Hepatocyte (in vitro differentiated cells): ENCODE measurements at regions not wholly inside any gene's neighbourhood (a gene's known extent, or its start where the extent isn't known, plus 50 kb on each side); places are given as distances from the start of the nearest gene placed in this dataset.

Experiments used
- DNase-seq: peaks from one replicate; pipeline ENCODE4 v3.0.0-alpha.2; 2016; ENCODE audit warnings: low spot score
- H2AFZ ChIP-seq: fragments of 200-600 bp; sonication (generic); 2 replicates; pipeline ENCODE4 v1.6.0; 2016; ENCODE audit warnings: antibody characterized with exemption, mild to moderate bottlenecking
- H3K27ac ChIP-seq: fragments of 200-600 bp; sonication (generic); 2 replicates; pipeline ENCODE4 v1.5.1; 2016; ENCODE audit warnings: mild to moderate bottlenecking
- H3K27me3 ChIP-seq: fragments of 200-600 bp; sonication (generic); 2 replicates; pipeline ENCODE4 v1.6.1; 2016
- H3K36me3 ChIP-seq: fragments of 200-600 bp; sonication (generic); replicated peaks from 2 replicates; pipeline ENCODE4 v1.5.1; 2016; ENCODE audit warnings: low read depth; ENCODE audit not compliant: insufficient read depth
- H3K4me1 ChIP-seq: fragments of 200-600 bp; sonication (generic); 2 replicates; pipeline ENCODE4 v1.5.1; 2016; ENCODE audit warnings: mild to moderate bottlenecking, moderate library complexity; ENCODE audit not compliant: insufficient read depth
- H3K4me2 ChIP-seq: fragments of 200-600 bp; sonication (generic); 2 replicates; pipeline ENCODE4 v1.6.0; 2016
- H3K4me3 ChIP-seq: fragments of 200-600 bp; sonication (generic); 2 replicates; pipeline ENCODE4 v1.5.1; 2016; ENCODE audit warnings: mild to moderate bottlenecking
- H3K79me2 ChIP-seq: fragments of 200-600 bp; sonication (generic); 2 replicates; pipeline ENCODE4 v1.6.0; 2017; ENCODE audit warnings: mild to moderate bottlenecking
- H3K9me2 ChIP-seq: fragments of 200-600 bp; sonication (generic); replicated peaks from 2 replicates; pipeline ENCODE4 v1.6.0; 2017; ENCODE audit warnings: mild to moderate bottlenecking; ENCODE audit not compliant: insufficient read depth
- H3K9me3 ChIP-seq: fragments of 200-600 bp; sonication (generic); 2 replicates; pipeline ENCODE4 v1.5.1; 2016; ENCODE audit warnings: low read depth, mild to moderate bottlenecking
- H4K20me1 ChIP-seq: fragments of 200-600 bp; sonication (generic); 2 replicates; pipeline ENCODE4 v1.6.0; 2016; ENCODE audit warnings: mild to moderate bottlenecking; ENCODE audit not compliant: insufficient read depth, poor library complexity, severe bottlenecking
- EZH2 ChIP-seq: fragments of 200-600 bp; sonication (generic); IDR thresholded peaks from 2 replicates; pipeline ENCODE4 v1.6.1; 2016; ENCODE audit warnings: antibody characterized with exemption, mild to moderate bottlenecking, borderline replicate concordance
- EZH2phosphoT487 ChIP-seq: fragments of 200-600 bp; sonication (generic); IDR thresholded peaks from one replicate; pipeline ENCODE4 v1.6.1; 2018; ENCODE audit warnings: antibody characterized with exemption, mild to moderate bottlenecking, low read depth, moderate library complexity; ENCODE audit not compliant: unreplicated experiment, severe bottlenecking
- WGBS: methylation state at CpG from one replicate; pipeline ENCODE4 v1.1.6; 2016; ENCODE audit warnings: low lambda C conversion rate; ENCODE audit errors: missing lambda C conversion rate; 5-methylcytosine and 5-hydroxymethylcytosine counted together
- TF ChIP-seq, protein P1 (sequence below): fragments of 200-600 bp; sonication (generic); IDR thresholded peaks from 2 replicates; pipeline ENCODE4 v1.5.1; 2016; ENCODE audit warnings: antibody characterized with exemption, mild to moderate bottlenecking; ENCODE audit not compliant: poor library complexity

DNA sequence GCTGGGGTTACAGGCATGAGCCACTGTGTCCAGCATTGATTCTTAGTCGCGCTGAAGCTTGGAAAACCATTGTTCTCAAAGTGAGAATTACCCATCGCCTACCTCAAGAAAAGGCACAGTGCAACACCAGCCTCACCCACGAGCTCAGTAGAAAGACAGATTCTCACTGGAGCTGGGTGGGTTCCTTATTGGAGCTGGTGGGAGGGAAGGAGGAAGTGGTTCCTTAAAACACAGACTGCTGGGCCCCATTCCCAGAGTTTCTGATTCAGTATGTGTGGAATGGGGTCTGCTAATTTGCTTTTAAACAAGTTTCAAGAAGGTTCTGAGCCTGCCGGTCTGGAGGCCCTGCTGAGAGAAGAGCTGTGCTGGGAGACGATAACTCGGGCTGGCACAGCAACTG, 264.7 kb downstream of the ENGASE start:
- WGBS = 83% methylated on average over 7 of the region's 7 CpGs

DNA sequence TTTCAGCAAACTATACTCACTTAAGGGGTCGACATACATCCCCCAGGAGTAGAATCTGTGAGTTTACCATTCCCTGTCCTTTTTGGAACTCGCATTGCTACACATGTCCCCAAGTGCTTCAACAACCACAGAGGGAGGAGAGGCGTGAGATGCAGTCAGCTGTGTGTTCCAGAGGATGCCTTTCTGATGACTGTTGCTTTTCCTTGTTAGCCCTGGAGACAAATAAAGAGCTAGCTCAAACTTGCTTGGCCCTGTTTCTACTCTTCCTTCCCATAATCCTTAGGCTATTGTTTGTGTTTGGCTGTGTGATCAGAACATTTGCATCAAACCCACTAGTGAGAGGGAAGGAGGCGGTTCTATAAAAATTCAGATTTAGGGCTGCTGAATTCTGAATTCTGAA, 264.0 kb downstream of the ENGASE start:
- H3K79me2 ChIP-seq = no peaks in the 10 kb centered on the region
- peaks cover 22% of the 10 kb centered on the region for H3K27me3 ChIP-seq
- WGBS = 67% methylated on average over 4 of the region's 4 CpGs
- H3K4me2 ChIP-seq = no peak overlapping the region
- H3K9me3 ChIP-seq = no peaks in the 10 kb centered on the region
- TF ChIP-seq EZH2 (no peak), EZH2phosphoT487 (no peak)
- TF ChIP-seq, protein P1, sequence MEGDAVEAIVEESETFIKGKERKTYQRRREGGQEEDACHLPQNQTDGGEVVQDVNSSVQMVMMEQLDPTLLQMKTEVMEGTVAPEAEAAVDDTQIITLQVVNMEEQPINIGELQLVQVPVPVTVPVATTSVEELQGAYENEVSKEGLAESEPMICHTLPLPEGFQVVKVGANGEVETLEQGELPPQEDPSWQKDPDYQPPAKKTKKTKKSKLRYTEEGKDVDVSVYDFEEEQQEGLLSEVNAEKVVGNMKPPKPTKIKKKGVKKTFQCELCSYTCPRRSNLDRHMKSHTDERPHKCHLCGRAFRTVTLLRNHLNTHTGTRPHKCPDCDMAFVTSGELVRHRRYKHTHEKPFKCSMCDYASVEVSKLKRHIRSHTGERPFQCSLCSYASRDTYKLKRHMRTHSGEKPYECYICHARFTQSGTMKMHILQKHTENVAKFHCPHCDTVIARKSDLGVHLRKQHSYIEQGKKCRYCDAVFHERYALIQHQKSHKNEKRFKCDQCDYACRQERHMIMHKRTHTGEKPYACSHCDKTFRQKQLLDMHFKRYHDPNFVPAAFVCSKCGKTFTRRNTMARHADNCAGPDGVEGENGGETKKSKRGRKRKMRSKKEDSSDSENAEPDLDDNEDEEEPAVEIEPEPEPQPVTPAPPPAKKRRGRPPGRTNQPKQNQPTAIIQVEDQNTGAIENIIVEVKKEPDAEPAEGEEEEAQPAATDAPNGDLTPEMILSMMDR = no peak
- DNase-seq = no peak
- no peak overlapping the region for H3K4me3 ChIP-seq
- no peak overlapping the region for H2AFZ ChIP-seq
- no peaks in the 10 kb centered on the region for H4K20me1 ChIP-seq
- no peaks in the 10 kb centered on the region for H3K9me2 ChIP-seq
- H3K4me1 ChIP-seq = no peaks in the 10 kb centered on the region
- H3K36me3 ChIP-seq = no peaks in the 10 kb centered on the region
- no peak overlapping the region for H3K27ac ChIP-seq

More for the DNA sequence above, 264.7 kb downstream of the ENGASE start:
- no peaks in the 10 kb centered on the region for H3K36me3 ChIP-seq
- H3K27ac ChIP-seq = no peak overlapping the region
- H3K9me2 ChIP-seq = no peaks in the 10 kb centered on the region
- no peaks in the 10 kb centered on the region for H3K4me1 ChIP-seq
- no peaks in the 10 kb centered on the region for H3K79me2 ChIP-seq
- H3K4me3 ChIP-seq = no peak overlapping the region
- H3K27me3 ChIP-seq = peaks cover 16% of the 10 kb centered on the region
- no peak for TF ChIP-seq EZH2phosphoT487
- TF ChIP-seq EZH2 = no peak
- TF ChIP-seq, protein P1 = no peak
- H2AFZ ChIP-seq = no peak overlapping the region
- H3K9me3 ChIP-seq = no peaks in the 10 kb centered on the region
- no peaks in the 10 kb centered on the region for H4K20me1 ChIP-seq
- H3K4me2 ChIP-seq = no peak overlapping the region
- no peak for DNase-seq

DNA sequence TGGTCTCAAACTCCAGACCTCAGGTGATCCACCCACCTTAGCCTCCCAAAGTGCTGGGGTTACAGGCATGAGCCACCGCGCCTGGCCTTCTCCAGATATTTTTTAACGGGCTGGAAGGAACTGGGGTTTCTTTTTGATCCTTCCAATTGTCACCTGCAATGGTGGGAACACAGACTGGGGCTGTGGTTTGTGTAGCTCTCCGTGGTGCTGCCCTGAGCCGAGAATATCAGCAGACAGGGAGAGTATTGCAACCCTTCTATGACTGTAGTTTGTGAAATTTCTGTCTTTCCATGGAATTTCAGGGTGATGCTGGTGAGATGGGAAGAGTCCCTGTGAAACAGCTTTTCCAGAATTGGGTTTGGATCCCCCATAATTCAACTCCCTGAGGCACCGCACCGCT, 263.5 kb downstream of the ENGASE start:
- H3K79me2 ChIP-seq = no peaks in the 10 kb centered on the region
- TF ChIP-seq EZH2phosphoT487 (no peak), EZH2 (no peak)
- TF ChIP-seq, protein P1 = no peak
- no peak overlapping the region for H2AFZ ChIP-seq
- no peaks in the 10 kb centered on the region for H4K20me1 ChIP-seq
- H3K36me3 ChIP-seq = no peaks in the 10 kb centered on the region
- H3K4me1 ChIP-seq = no peaks in the 10 kb centered on the region
- WGBS = 55% methylated on average over 7 of the region's 7 CpGs
- no peak overlapping the region for H3K27ac ChIP-seq
- no peaks in the 10 kb centered on the region for H3K9me3 ChIP-seq
- peaks cover 27% of the 10 kb centered on the region for H3K27me3 ChIP-seq
- no peaks in the 10 kb centered on the region for H3K9me2 ChIP-seq
- H3K4me3 ChIP-seq = no peak overlapping the region
- no peak for DNase-seq
- no peak overlapping the region for H3K4me2 ChIP-seq

DNA sequence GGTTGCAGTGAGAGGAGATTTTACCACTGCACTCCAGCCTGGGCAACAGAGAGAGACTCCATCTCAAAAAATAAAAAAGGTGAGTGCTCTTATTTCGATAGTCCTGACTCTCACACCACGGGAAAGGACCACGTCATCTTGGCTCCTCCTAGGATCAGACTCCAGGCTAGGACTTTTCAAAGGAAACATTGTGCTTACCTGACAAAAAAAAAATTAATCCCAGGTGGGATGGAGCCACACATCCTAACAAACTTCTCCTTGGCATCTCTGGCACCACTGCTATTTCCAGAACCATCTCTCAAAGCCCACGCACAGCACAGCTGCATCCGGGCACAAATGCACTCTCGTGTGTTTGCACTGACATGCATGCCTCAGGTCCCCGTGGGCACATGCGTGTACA, 262.4 kb downstream of the ENGASE start:
- no peaks in the 10 kb centered on the region for H3K9me3 ChIP-seq
- H3K4me2 ChIP-seq = no peak overlapping the region
- H3K27ac ChIP-seq = no peak overlapping the region
- no peaks in the 10 kb centered on the region for H3K4me1 ChIP-seq
- no peaks in the 10 kb centered on the region for H4K20me1 ChIP-seq
- H3K79me2 ChIP-seq = no peaks in the 10 kb centered on the region
- H2AFZ ChIP-seq = no peak overlapping the region
- H3K9me2 ChIP-seq = no peaks in the 10 kb centered on the region
- no peak for DNase-seq
- peaks cover 25% of the 10 kb centered on the region for H3K27me3 ChIP-seq
- H3K36me3 ChIP-seq = no peaks in the 10 kb centered on the region
- 67% methylated on average over 8 of the region's 8 CpGs for WGBS
- TF ChIP-seq EZH2phosphoT487 (no peak), EZH2 (no peak)
- TF ChIP-seq, protein P1 = no peak
- no peak overlapping the region for H3K4me3 ChIP-seq
